IPS-18a (cell line): ENCODE measurements at regions not wholly inside any gene's neighbourhood (a gene's known extent, or its start where the extent isn't known, plus 50 kb on each side); places are given as distances from the start of the nearest gene placed in this dataset.

Experiments used
- H3K27ac ChIP-seq: one replicate; pipeline ENCODE4 v1.5.1; 2013; ENCODE audit warnings: low read length
- H3K27me3 ChIP-seq: one replicate; pipeline ENCODE4 v1.6.1; 2013; ENCODE audit warnings: mild to moderate bottlenecking, low read length; ENCODE audit not compliant: control insufficient read depth, insufficient read depth
- H3K36me3 ChIP-seq: one replicate; pipeline ENCODE4 v1.6.1; 2013; ENCODE audit warnings: low read depth, low read length; ENCODE audit not compliant: control insufficient read depth
- H3K4me1 ChIP-seq: one replicate; pipeline ENCODE4 v1.6.1; 2013; ENCODE audit warnings: low read depth, low read length; ENCODE audit not compliant: control insufficient read depth
- H3K4me3 ChIP-seq: one replicate; pipeline ENCODE4 v1.5.1; 2013; ENCODE audit warnings: low read length
- H3K9ac ChIP-seq: one replicate; pipeline ENCODE4 v1.6.1; 2013; ENCODE audit warnings: mild to moderate bottlenecking, low read length, moderate library complexity
- H3K9me3 ChIP-seq: one replicate; pipeline ENCODE4 v1.6.1; 2013; ENCODE audit warnings: low read depth, low read length; ENCODE audit not compliant: control insufficient read depth

- Histone ChIP-seq H3K9me3 (no peaks in the 10 kb centered on the region), H3K36me3 (no peaks in the 10 kb centered on the region), H3K27ac (no peak overlapping the region), H3K4me1 (no peaks in the 10 kb centered on the region), H3K27me3 (no peaks in the 10 kb centered on the region), H3K4me3 (no peak overlapping the region), H3K9ac (no peak overlapping the region)
These were observed 228.5 kb downstream of the MTERF1 start for GRCh38 chr7:91651986-91652385.

DNA sequence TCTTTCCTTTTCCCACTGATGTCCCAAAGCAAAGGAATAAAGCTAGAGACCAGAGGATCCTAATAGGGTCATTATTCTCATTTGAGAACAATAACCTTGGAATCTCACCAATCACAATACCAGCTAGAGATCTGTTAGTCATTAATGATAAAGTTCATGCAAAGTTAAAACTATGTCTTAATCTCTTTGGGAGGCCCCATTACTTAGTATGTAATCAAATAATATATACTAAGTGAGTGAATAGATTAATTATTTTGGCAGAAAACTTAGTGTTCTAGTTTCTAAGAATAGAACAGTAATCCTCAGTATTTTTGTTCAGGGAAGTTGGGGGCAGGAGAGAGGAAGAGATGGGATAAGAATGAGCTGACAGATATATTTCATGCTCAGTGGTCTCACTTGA, 227.2 kb downstream of the MTERF1 start:
- H3K27ac ChIP-seq, result no peak overlapping the region
- H3K36me3 ChIP-seq, result no peaks in the 10 kb centered on the region
- H3K4me3 ChIP-seq, result no peak overlapping the region
- H3K9ac ChIP-seq, result no peak overlapping the region
- H3K27me3 ChIP-seq, result no peaks in the 10 kb centered on the region
- H3K9me3 ChIP-seq, result no peaks in the 10 kb centered on the region
- H3K4me1 ChIP-seq, result no peaks in the 10 kb centered on the region

GRCh38 chr7:91655656-91656055, 224.8 kb downstream of the MTERF1 start:
- Histone ChIP-seq H3K27me3 (no peaks in the 10 kb centered on the region), H3K9me3 (no peaks in the 10 kb centered on the region), H3K27ac (no peak overlapping the region), H3K4me3 (no peak overlapping the region), H3K4me1 (no peaks in the 10 kb centered on the region), H3K9ac (no peak overlapping the region), H3K36me3 (no peaks in the 10 kb centered on the region)

- H3K27ac ChIP-seq, result no peak overlapping the region
These were observed 223.7 kb downstream of the MTERF1 start for GRCh38 chr7:91656541-91657482.

DNA sequence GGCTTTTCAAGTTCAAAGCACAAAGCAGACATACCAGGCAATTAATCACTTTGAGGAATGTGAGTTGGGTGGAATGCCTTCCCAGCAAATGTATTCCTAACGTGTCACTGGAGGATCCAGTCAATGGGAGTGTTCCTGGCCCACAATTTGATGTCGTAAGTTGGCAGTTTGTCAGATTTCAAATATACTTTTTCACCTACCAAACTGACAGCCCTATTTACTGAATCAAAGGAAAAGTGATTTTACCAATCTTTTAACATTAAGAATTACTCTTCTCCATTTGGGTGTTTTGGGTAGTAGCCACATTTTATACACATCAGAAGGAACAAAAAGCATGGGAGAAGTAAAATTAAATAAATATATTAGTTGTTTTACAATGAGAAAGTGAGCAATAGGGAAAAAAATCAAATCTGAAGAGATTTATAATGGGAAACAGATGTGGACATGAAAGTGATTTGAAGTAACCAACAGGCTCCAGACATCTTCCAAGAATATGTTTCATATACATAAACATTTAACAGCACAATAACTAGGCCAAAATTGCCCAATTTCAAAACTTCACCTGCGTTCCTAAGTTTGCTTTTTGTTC, 222.9 kb downstream of the MTERF1 start:
- H3K36me3 ChIP-seq, result no peaks in the 10 kb centered on the region
- H3K27me3 ChIP-seq, result no peaks in the 10 kb centered on the region
- no peak overlapping the region for H3K9ac ChIP-seq
- H3K4me1 ChIP-seq, result no peaks in the 10 kb centered on the region
- H3K27ac ChIP-seq, result no peak overlapping the region
- H3K9me3 ChIP-seq, result no peaks in the 10 kb centered on the region
- H3K4me3 ChIP-seq, result no peak overlapping the region

More at GRCh38 chr7:91656541-91657482, 223.7 kb downstream of the MTERF1 start:
- no peak overlapping the region for H3K9ac ChIP-seq
- no peaks in the 10 kb centered on the region for H3K4me1 ChIP-seq
- no peaks in the 10 kb centered on the region for H3K27me3 ChIP-seq
- H3K36me3 ChIP-seq, result no peaks in the 10 kb centered on the region
- H3K4me3 ChIP-seq, result no peak overlapping the region
- no peaks in the 10 kb centered on the region for H3K9me3 ChIP-seq

DNA sequence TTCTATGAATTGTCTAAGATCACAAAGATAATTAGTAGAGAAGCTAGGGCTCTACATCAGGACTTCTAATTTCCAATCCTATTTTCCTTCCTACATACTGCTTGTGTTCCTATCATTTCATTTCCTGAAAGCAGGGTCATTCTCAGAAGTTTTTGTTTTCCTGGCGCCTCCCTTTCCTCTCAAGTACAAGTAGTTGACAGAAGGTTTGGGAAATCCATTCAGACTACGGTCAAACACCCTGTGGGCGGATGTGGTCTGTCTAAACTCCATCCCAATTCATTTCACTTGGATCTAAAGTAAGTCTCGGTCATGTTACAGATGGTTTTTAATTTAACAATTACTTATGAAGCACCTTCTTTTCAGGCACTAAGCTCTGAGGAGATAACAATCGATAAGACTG, 221.4 kb downstream of the MTERF1 start:
- Histone ChIP-seq H3K27me3 (no peaks in the 10 kb centered on the region), H3K9me3 (no peaks in the 10 kb centered on the region), H3K4me1 (no peaks in the 10 kb centered on the region), H3K4me3 (no peak overlapping the region), H3K36me3 (no peaks in the 10 kb centered on the region), H3K9ac (no peak overlapping the region), H3K27ac (no peak overlapping the region)

GRCh38 chr7:91660734-91661356, 219.7 kb downstream of the MTERF1 start:
- Histone ChIP-seq H3K4me3 (no peak overlapping the region), H3K9ac (no peak overlapping the region), H3K9me3 (no peaks in the 10 kb centered on the region), H3K4me1 (no peaks in the 10 kb centered on the region), H3K36me3 (no peaks in the 10 kb centered on the region), H3K27ac (no peak overlapping the region), H3K27me3 (no peaks in the 10 kb centered on the region)

- Histone ChIP-seq H3K4me3 (no peak overlapping the region), H3K27ac (no peak overlapping the region), H3K4me1 (no peaks in the 10 kb centered on the region)
These were observed 218.8 kb downstream of the MTERF1 start for GRCh38 chr7:91661727-91662126.

GRCh38 chr7:91668217-91668616, 212.3 kb downstream of the MTERF1 start:
- Histone ChIP-seq H3K27ac (no peak overlapping the region), H3K4me3 (no peak overlapping the region), H3K9me3 (no peaks in the 10 kb centered on the region), H3K36me3 (no peaks in the 10 kb centered on the region), H3K4me1 (no peaks in the 10 kb centered on the region), H3K27me3 (no peaks in the 10 kb centered on the region), H3K9ac (no peak overlapping the region)

More at GRCh38 chr7:91661727-91662126, 218.8 kb downstream of the MTERF1 start:
- Histone ChIP-seq H3K36me3 (no peaks in the 10 kb centered on the region), H3K27me3 (no peaks in the 10 kb centered on the region), H3K9ac (no peak overlapping the region), H3K9me3 (no peaks in the 10 kb centered on the region)

- no peaks in the 10 kb centered on the region for H3K4me1 ChIP-seq
These were observed 209.3 kb downstream of the MTERF1 start for GRCh38 chr7:91671245-91671644.

DNA sequence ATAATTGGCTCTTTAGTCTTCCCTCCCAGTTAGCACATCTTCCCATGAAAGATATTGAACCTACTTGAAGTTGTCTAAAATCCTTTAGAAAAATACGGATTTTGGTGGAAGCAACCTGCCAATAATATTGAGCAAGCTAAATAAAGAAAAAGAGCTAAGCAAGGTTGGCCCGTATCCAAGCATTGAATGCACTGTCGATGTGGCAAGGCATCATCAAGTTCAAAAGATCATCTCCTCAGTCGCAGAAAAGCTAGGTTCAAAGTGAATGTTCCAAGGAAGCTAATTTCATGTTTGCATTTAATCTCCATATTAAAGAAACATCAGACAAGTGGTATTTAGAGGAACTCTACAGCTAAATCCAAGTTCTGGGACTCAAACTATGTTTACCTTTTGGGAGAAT, 206.0 kb downstream of the MTERF1 start:
- Histone ChIP-seq H3K27me3 (no peaks in the 10 kb centered on the region), H3K9me3 (no peaks in the 10 kb centered on the region), H3K4me1 (no peaks in the 10 kb centered on the region), H3K36me3 (no peaks in the 10 kb centered on the region), H3K9ac (no peak overlapping the region), H3K4me3 (no peak overlapping the region), H3K27ac (no peak overlapping the region)

More at GRCh38 chr7:91671245-91671644, 209.3 kb downstream of the MTERF1 start:
- H3K4me3 ChIP-seq, result no peak overlapping the region
- no peaks in the 10 kb centered on the region for H3K27me3 ChIP-seq
- no peaks in the 10 kb centered on the region for H3K36me3 ChIP-seq
- H3K27ac ChIP-seq, result no peak overlapping the region
- H3K9ac ChIP-seq, result no peak overlapping the region
- H3K9me3 ChIP-seq, result no peaks in the 10 kb centered on the region
